Heart left ventricle (tissue), 16 donors: ENCODE measurements at regions not wholly inside any gene's neighbourhood (a gene's known extent, or its start where the extent isn't known, plus 50 kb on each side); places are given as distances from the start of the nearest gene placed in this dataset.

Experiments used
- ATAC-seq, 4 donors: fragments of 200-7000 bp; cut with Tn5 transposase; one replicate each; pipeline ENCODE4 v1.9.1; 2020 to 2022; ENCODE audit warnings: moderate library complexity in 4 of 4, mild to moderate bottlenecking in 3 of 4, moderate number of reproducible peaks in 1 of 4
- DNase-seq, 5 donors: peaks; one replicate each; pipeline ENCODE4 v3.0.0-alpha.2; 2020
- H3K27ac ChIP-seq, 12 donors: fragments of 200-600 bp; sonication (generic) in 4 of 12; one replicate each; pipeline versions ENCODE4 v1.5.0 to v1.8.0; 2016 to 2022; ENCODE audit warnings: mild to moderate bottlenecking in 2 of 12
- H3K27me3 ChIP-seq, 9 donors: fragments of 200-600 bp; sonication (generic) in 2 of 9; one replicate each; pipeline versions ENCODE4 v1.5.1 to v1.8.0; 2016 to 2022; ENCODE audit warnings: mild to moderate bottlenecking in 3 of 9
- H3K36me3 ChIP-seq, 9 donors: fragments of 200-600 bp; sonication (generic) in 2 of 9; one replicate each; pipeline versions ENCODE4 v1.5.0 to v1.8.0; 2018 to 2022; ENCODE audit warnings: mild to moderate bottlenecking in 2 of 9
- H3K4me1 ChIP-seq, 12 donors: fragments of 200-600 bp; sonication (generic) in 4 of 12; one replicate each; pipeline versions ENCODE4 v1.5.0 to v1.8.0; 2016 to 2022; ENCODE audit warnings: mild to moderate bottlenecking in 3 of 12
- H3K4me3 ChIP-seq, 12 donors: fragments of 200-600 bp; sonication (generic) in 4 of 12; one replicate each; pipeline versions ENCODE4 v1.5.0 to v1.8.0; 2017 to 2022; ENCODE audit warnings: mild to moderate bottlenecking in 9 of 12, moderate library complexity in 4 of 12
- H3K9me3 ChIP-seq, 12 donors: fragments of 200-600 bp; sonication (generic) in 4 of 12; one replicate each; pipeline versions ENCODE4 v1.5.0 to v1.8.0; 2016 to 2022; ENCODE audit warnings: mild to moderate bottlenecking in 1 of 12
- POLR2A ChIP-seq, 2 donors: fragments of 450-650 bp; IDR thresholded peaks; one replicate each; pipeline ENCODE4 v1.6.1; 2017; ENCODE audit warnings: antibody characterized with exemption in 2 of 2, mild to moderate bottlenecking in 2 of 2, moderate library complexity in 2 of 2
- WGBS, 4 donors: extraction: QIAGEN DNeasy Blood & Tissue Kit in 2 of 4; methylation state at CpG; one replicate each; pipeline versions ENCODE4 v1.1.5 to v1.1.7; 2013 to 2018; 5-methylcytosine and 5-hydroxymethylcytosine counted together
- intact Hi-C, 10 donors: fragments of 100-400 bp; cut with DNase I; formaldehyde crosslinking; loops; one replicate each; pipeline versions ENCODE4 v1.11.1 to v1.14.2; 2022
- TF ChIP-seq, protein P1 (sequence below), 12 donors: fragments of 200-600 bp; sonication (generic) in 4 of 12; IDR thresholded peaks; one replicate each; pipeline versions ENCODE4 v1.5.0 to v1.8.0; 2018 to 2022; ENCODE audit warnings: antibody characterized with exemption in 12 of 12, mild to moderate bottlenecking in 5 of 12
- donor health status: ischemic (EF 13 %, LVEDD 7.1; RV severe dilation, severe dysfunction).
- donor health status: healthy with polysubstance abuse.
- donor health status: DM: no; HTN: yes; CAD: no.
- donor health status: DM: no; HTN: no; CAD: no.
- donor health status: ischemic (EF 25% LVEDD 6.9; RV normal size, moderate dysfunction).
- donor health status: ischemic (EF 25% LVEDD 5.7; RV mildly dilated, moderate dysfunction).
- donor health status: healthy.
- donor health status: DM: yes; HTN: yes; CAD: no.
- donor health status: ischemic (EF 35%, LVEDD 5.7; RV mildly dilated, moderate dysfunction).
- donor health status: nonischemic (EF 11% LVEDD 7.7; RV severe dilation, severe dysfunction).
- donor health status: DM: yes; HTN: yes; CAD: no.
- donor health status: PGD.
- donor health status: ischemic (EF 29% LVEDD 5.4; RV normal size, mild dysfunction).
- donor health status: nonischemic (EF 23%, LVEDD 6.1; RV moderate dilation, normal function).

DNA sequence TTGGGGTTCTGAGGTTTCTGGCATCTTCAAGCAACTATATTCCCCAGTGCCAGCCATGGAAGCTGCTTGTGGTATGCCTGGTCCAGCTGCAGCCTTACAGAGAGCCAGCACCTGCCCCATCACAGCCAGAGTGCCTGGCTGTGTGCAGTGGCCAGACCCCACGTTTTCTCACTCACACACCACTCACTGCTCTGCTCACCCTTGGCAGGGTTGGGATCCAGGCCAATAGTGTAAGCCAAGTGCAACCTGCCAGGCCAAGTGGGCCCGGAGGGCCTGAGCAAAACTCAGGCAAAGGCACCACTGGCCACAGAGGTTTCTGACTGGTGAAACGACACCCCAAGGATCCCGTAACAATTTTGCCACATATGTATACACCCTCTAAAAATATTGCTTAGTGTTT is 67.9 kb upstream of the EYA4 start:
- Histone ChIP-seq H3K4me1 (no peaks in the 10 kb centered on the region), H3K36me3 (no peaks in the 10 kb centered on the region), H3K9me3 (peaks cover 0 to 8% (median 0%) of the 10 kb centered on the region in 12 donors), H3K4me3 (no peak overlapping the region), H3K27ac (no peak overlapping the region), H3K27me3 (no peaks in the 10 kb centered on the region)
- intact Hi-C loops: loop anchor here in 2 of 10 donors (10.0 kb wide), 1 partner anchor 208 kb away; no protein-coding TSS in a partner anchor
- DNase-seq (peak in 4 of 5 donors; percentile 21 to 59 (median 39)), ATAC-seq (peak in 3 of 4 donors; percentile 48 to 62 (median 51))
- 55 to 69% (median 65%) methylated on average over 4 of the region's 4 CpGs for WGBS, 4 donors
- TF ChIP-seq, protein P1, sequence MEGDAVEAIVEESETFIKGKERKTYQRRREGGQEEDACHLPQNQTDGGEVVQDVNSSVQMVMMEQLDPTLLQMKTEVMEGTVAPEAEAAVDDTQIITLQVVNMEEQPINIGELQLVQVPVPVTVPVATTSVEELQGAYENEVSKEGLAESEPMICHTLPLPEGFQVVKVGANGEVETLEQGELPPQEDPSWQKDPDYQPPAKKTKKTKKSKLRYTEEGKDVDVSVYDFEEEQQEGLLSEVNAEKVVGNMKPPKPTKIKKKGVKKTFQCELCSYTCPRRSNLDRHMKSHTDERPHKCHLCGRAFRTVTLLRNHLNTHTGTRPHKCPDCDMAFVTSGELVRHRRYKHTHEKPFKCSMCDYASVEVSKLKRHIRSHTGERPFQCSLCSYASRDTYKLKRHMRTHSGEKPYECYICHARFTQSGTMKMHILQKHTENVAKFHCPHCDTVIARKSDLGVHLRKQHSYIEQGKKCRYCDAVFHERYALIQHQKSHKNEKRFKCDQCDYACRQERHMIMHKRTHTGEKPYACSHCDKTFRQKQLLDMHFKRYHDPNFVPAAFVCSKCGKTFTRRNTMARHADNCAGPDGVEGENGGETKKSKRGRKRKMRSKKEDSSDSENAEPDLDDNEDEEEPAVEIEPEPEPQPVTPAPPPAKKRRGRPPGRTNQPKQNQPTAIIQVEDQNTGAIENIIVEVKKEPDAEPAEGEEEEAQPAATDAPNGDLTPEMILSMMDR (IDR thresholded peaks at IDR 0.05): no peak
- TF ChIP-seq POLR2A (IDR thresholded peaks at IDR 0.05): no peak

GRCh38 chr6:133179481-133179880 is 61.7 kb upstream of the EYA4 start:
- intact Hi-C loops: loop anchor here in 2 of 10 donors (10.0 kb wide), 1 partner anchor 215 kb away; no protein-coding TSS in a partner anchor
- Histone ChIP-seq H3K4me1 (no peaks in the 10 kb centered on the region), H3K4me3 (no peak overlapping the region), H3K9me3 (peaks cover 0 to 18% (median 0%) of the 10 kb centered on the region in 12 donors), H3K27ac (no peak overlapping the region), H3K36me3 (no peaks in the 10 kb centered on the region), H3K27me3 (no peaks in the 10 kb centered on the region)
- TF ChIP-seq POLR2A (IDR thresholded peaks at IDR 0.05): no peak
- TF ChIP-seq, protein P1 (IDR thresholded peaks at IDR 0.05): no peak
- ATAC-seq (no peak), DNase-seq (no peak)

GRCh38 chr6:133183691-133184090 is 57.5 kb upstream of the EYA4 start:
- Histone ChIP-seq H3K9me3 (peaks cover 0 to 9% (median 0%) of the 10 kb centered on the region in 12 donors), H3K27ac (no peak overlapping the region), H3K4me3 (no peak overlapping the region), H3K4me1 (no peaks in the 10 kb centered on the region), H3K27me3 (no peaks in the 10 kb centered on the region), H3K36me3 (no peaks in the 10 kb centered on the region)
- intact Hi-C loops: loop anchor here in 7 of 10 donors (2.0 to 10.0 kb wide), 7 partner anchors 219 to 731 kb away; no protein-coding TSS in a partner anchor
- ATAC-seq (no peak), DNase-seq (no peak)
- WGBS, 4 donors: 78 to 83% (median 80%) methylated on average over 2 of the region's 2 CpGs
- TF ChIP-seq POLR2A (IDR thresholded peaks at IDR 0.05): no peak
- TF ChIP-seq, protein P1 (IDR thresholded peaks at IDR 0.05): no peak

GRCh38 chr6:133184798-133185372 is 56.3 kb upstream of the EYA4 start:
- ATAC-seq (no peak), DNase-seq (no peak)
- WGBS, 4 donors: 19 to 38% (median 30%) methylated on average over 2 of the region's 2 CpGs
- no peaks in the 10 kb centered on the region for H3K4me1 ChIP-seq
- no peak overlapping the region for H3K4me3 ChIP-seq
- no peaks in the 10 kb centered on the region for H3K9me3 ChIP-seq
- no peak overlapping the region for H3K27ac ChIP-seq
- H3K36me3 ChIP-seq: no peaks in the 10 kb centered on the region
- TF ChIP-seq POLR2A (IDR thresholded peaks at IDR 0.05): no peak
- TF ChIP-seq, protein P1 (IDR thresholded peaks at IDR 0.05): peak; percentile 25 to 67 (median 52)
- intact Hi-C loops: loop anchor here in 8 of 10 donors (2.0 to 10.0 kb wide), 8 partner anchors 220 to 730 kb away; no protein-coding TSS in a partner anchor
- no peaks in the 10 kb centered on the region for H3K27me3 ChIP-seq
